HepG2 (cell line): ENCODE measurements at regions not wholly inside any gene's neighbourhood (a gene's known extent, or its start where the extent isn't known, plus 50 kb on each side); places are given as distances from the start of the nearest gene placed in this dataset.

Experiments
- ATAC-seq: fragments of 200-7000 bp; cut with Tn5 transposase; 3 replicates; pipeline ENCODE4 v1.9.1; 2020; ENCODE audit warnings: mild to moderate bottlenecking, moderate library complexity
- BruUV-seq: library from RNA; stranded (reverse); fragments of 400-500 nt; replicated peaks from 2 replicates; lab custom pipeline; 2021; lab: Mats Ljungman, UMichigan
- CTCF ChIA-PET: fragments of 300-600 bp; formaldehyde crosslinking; extraction: SDS; loops from one replicate; lab custom pipeline; 2021; ENCODE audit warnings: low total read pairs, inconsistent platforms, low intra/inter-chr PET ratio; lab: Yijun Ruan, JAX
- POLR2A ChIA-PET: fragments of 350-600 bp; sonication (Branson Sonifier 250); formaldehyde crosslinking; loops from one replicate; lab custom pipeline; 2020; ENCODE audit warnings: antibody characterized with exemption, inconsistent platforms; lab: Yijun Ruan, JAX
- DNase-seq: peaks from one replicate; pipeline ENCODE4 v3.0.0-alpha.2; 2015; ENCODE audit warnings: low spot score
- FAIRE-seq: peaks from 3 replicates; lab custom pipeline; 2011; peaks lifted over from hg19 to GRCh38; lab: Jason Lieb, UNC
- H2AFZ ChIP-seq: one replicate; pipeline ENCODE4 v1.6.1; 2011; ENCODE audit warnings: low read length, inconsistent platforms
- H3K27ac ChIP-seq: fragments of 300-600 bp; 3 replicates; pipeline ENCODE4 v1.8.0; 2011; ENCODE audit warnings: mixed run types, mild to moderate bottlenecking, mixed read lengths, low read length, inconsistent platforms; ENCODE audit not compliant: insufficient read depth; ENCODE audit errors: extremely low read length
- H3K27me3 ChIP-seq, 2 experiments: fragments of 200-600 bp in 1 of 2; 2 replicates in 1 of 2; 3 replicates in 1 of 2; pipeline versions ENCODE4 v1.6.0 to v1.8.0; 2011; ENCODE audit warnings: low read length in 2 of 2, mild to moderate bottlenecking in 2 of 2, moderate library complexity in 2 of 2, inconsistent platforms in 1 of 2; ENCODE audit not compliant: insufficient read depth in 2 of 2, control insufficient read depth in 1 of 2
- H3K36me3 ChIP-seq, 2 experiments: fragments of 200-600 bp in 1 of 2; replicated peaks in 1 of 2; 2 replicates in 1 of 2; 3 replicates in 1 of 2; pipeline versions ENCODE4 v1.5.1 to v1.8.0; 2011; ENCODE audit warnings: low read length in 2 of 2, inconsistent platforms in 1 of 2; ENCODE audit not compliant: insufficient read depth in 2 of 2, control insufficient read depth in 1 of 2
- H3K4me1 ChIP-seq: 2 replicates; pipeline ENCODE4 v1.5.1; 2012; ENCODE audit warnings: low read length, inconsistent platforms; ENCODE audit not compliant: insufficient read depth
- H3K4me2 ChIP-seq: 2 replicates; pipeline ENCODE4 v1.6.0; 2011; ENCODE audit warnings: low read depth, low read length, inconsistent platforms
- H3K4me3 ChIP-seq, 3 experiments: fragments of 200-600 bp in 1 of 3; sonication (generic), shearing (Covaris generic) in 1 of 3; replicated peaks in 1 of 3; 2 replicates each; pipeline ENCODE4 v1.5.1; 2011 to 2016; ENCODE audit warnings: low read length in 3 of 3, inconsistent platforms in 2 of 3, low read depth in 2 of 3, mild to moderate bottlenecking in 2 of 3, control low read depth in 1 of 3, mixed read lengths in 1 of 3; ENCODE audit not compliant: insufficient read depth in 1 of 3
- H3K79me2 ChIP-seq: one replicate; pipeline ENCODE4 v1.6.1; 2011; ENCODE audit warnings: low read length, inconsistent platforms; ENCODE audit not compliant: insufficient read depth
- H3K9ac ChIP-seq: 2 replicates; pipeline ENCODE4 v1.6.0; 2011; ENCODE audit warnings: mild to moderate bottlenecking, low read depth, low read length, inconsistent platforms; ENCODE audit not compliant: insufficient read depth
- H3K9me3 ChIP-seq: 2 replicates; pipeline ENCODE4 v1.5.1; 2012; ENCODE audit warnings: mild to moderate bottlenecking, low read length
- H4K20me1 ChIP-seq: 2 replicates; pipeline ENCODE4 v1.6.0; 2011; ENCODE audit warnings: inconsistent platforms, mild to moderate bottlenecking, low read length, moderate library complexity; ENCODE audit not compliant: insufficient read depth
- ATF1 ChIP-seq: IDR thresholded peaks from 2 replicates; pipeline ENCODE4 v1.6.1; 2016; ENCODE audit warnings: mild to moderate bottlenecking, control low read depth
- CBX1 ChIP-seq: IDR thresholded peaks from one replicate; pipeline ENCODE4 v1.6.1; 2016; ENCODE audit warnings: antibody characterized with exemption, low read depth
- ELF4 ChIP-seq: sonication (generic); formaldehyde crosslinking; IDR thresholded peaks from 2 replicates; pipeline ENCODE4 v1.5.0; 2020; ENCODE audit warnings: missing genetic modification reagents, mild to moderate bottlenecking, moderate library complexity, borderline replicate concordance
- MZF1 ChIP-seq: sonication (generic); formaldehyde crosslinking; IDR thresholded peaks from 2 replicates; pipeline ENCODE4 v1.8.1; 2023; ENCODE audit warnings: mild to moderate bottlenecking, missing genetic modification reagents, borderline replicate concordance
- SAP130 ChIP-seq: IDR thresholded peaks from 2 replicates; pipeline ENCODE4 v1.6.1; 2016; ENCODE audit warnings: low read depth
- SRF ChIP-seq: IDR thresholded peaks from 2 replicates; pipeline ENCODE4 v1.6.1; 2011; ENCODE audit warnings: mild to moderate bottlenecking, low read depth, low read length, moderate library complexity
- ZNF274 ChIP-seq: sonication (generic); formaldehyde crosslinking; IDR thresholded peaks from 2 replicates; pipeline ENCODE4 v1.5.1; 2020; ENCODE audit warnings: mild to moderate bottlenecking, missing genetic modification reagents
- ZNF569 ChIP-seq: sonication (generic); formaldehyde crosslinking; IDR thresholded peaks from 2 replicates; pipeline ENCODE4 v1.5.0; 2020; ENCODE audit warnings: mild to moderate bottlenecking, missing genetic modification reagents, moderate library complexity, borderline replicate concordance
- ZNF607 ChIP-seq: sonication (generic); formaldehyde crosslinking; IDR thresholded peaks from 2 replicates; pipeline ENCODE4 v1.5.1; 2020; ENCODE audit warnings: missing genetic modification reagents, mild to moderate bottlenecking, borderline replicate concordance
- WGBS: methylation state at CpG from one replicate; pipeline ENCODE4 v1.1.6; 2017; ENCODE audit warnings: low lambda C conversion rate; 5-methylcytosine and 5-hydroxymethylcytosine counted together
- in situ Hi-C: cut with HindIII; loops from 2 replicates; pipeline ENCODE4 v1.10.0; 2017; ENCODE audit warnings: low pct_unique_long_range_greater_than_20kb; ENCODE audit not compliant: extremely low pct_ligation_motif_present
- intact Hi-C: fragments of 100-400 bp; cut with micrococcal nuclease; formaldehyde crosslinking; loops from one replicate; pipeline ENCODE4 v1.10.0; 2022; ENCODE audit not compliant: unreplicated experiment
- TF ChIP-seq, protein P1 (sequence below): sonication (generic); formaldehyde crosslinking; IDR thresholded peaks from 2 replicates; pipeline ENCODE4 v1.5.0; 2020; ENCODE audit warnings: mild to moderate bottlenecking, missing genetic modification reagents, moderate library complexity
- TF ChIP-seq, protein P2 (sequence below): sonication (generic); formaldehyde crosslinking; IDR thresholded peaks from 2 replicates; pipeline ENCODE4 v1.5.0; 2020; ENCODE audit warnings: mild to moderate bottlenecking, missing genetic modification reagents, borderline replicate concordance
- TF ChIP-seq, protein P3 (sequence below): IDR thresholded peaks from 2 replicates; pipeline ENCODE4 v1.6.1; 2018; ENCODE audit warnings: missing genetic modification reagents, mild to moderate bottlenecking, missing compliant biosample characterization
- TF ChIP-seq, protein P4 (sequence below): sonication (generic); formaldehyde crosslinking; IDR thresholded peaks from 2 replicates; pipeline ENCODE4 v1.4.0; 2020; ENCODE audit warnings: mild to moderate bottlenecking, missing genetic modification reagents
- TF ChIP-seq, protein P5 (sequence below): sonication (generic); formaldehyde crosslinking; IDR thresholded peaks from 2 replicates; pipeline ENCODE4 v1.4.0; 2020; ENCODE audit warnings: missing genetic modification reagents

DNA sequence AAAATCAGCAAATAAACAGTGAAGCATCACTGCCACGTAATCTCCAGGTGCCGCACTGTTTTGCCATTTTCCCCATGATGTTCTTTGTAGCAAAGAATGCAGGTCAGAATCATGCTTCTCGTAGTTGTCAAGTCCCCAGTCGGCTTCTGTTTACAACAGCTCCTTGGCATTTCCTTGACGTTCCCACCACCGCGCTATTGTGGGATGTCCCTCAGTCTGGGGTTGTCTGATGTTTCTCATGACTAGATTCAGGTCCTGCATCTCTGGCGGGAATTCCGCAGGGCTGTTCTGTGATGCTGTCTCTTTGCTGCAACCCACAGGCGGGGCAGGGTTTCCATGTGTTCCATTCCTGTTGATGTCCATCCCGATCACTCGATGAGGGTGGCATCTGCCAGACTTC, 117.9 kb upstream of the SMAD3 start:
- peaks cover 1 to 15% of the 10 kb centered on the region in 2 experiments; a peak in 3 of 5 replicates for H3K27me3 ChIP-seq
- no peaks in the 10 kb centered on the region for H3K79me2 ChIP-seq
- H3K27ac ChIP-seq: no peak overlapping the region
- H2AFZ ChIP-seq: no peak overlapping the region
- no TSS peak for BruUV-seq
- H3K9me3 ChIP-seq: no peaks in the 10 kb centered on the region
- no peak overlapping the region for H3K4me3 ChIP-seq
- ChIA-PET POLR2A (interaction anchor here (0.7 kb wide), 1 partner anchor 112 kb away, joined by 3 read pairs; no protein-coding TSS in a partner anchor), CTCF (interaction anchor here (1.1 to 2.5 kb wide), 2 partner anchors 134 to 357 kb away, joined by 3 to 33 read pairs; no protein-coding TSS in a partner anchor)
- ATAC-seq: no peak
- no peak overlapping the region for H3K9ac ChIP-seq
- no peaks in the 10 kb centered on the region for H3K36me3 ChIP-seq
- H4K20me1 ChIP-seq: no peaks in the 10 kb centered on the region
- 72% methylated on average over 12 of the region's 12 CpGs for WGBS
- H3K4me1 ChIP-seq: peaks cover 42% of the 10 kb centered on the region
- H3K4me2 ChIP-seq: no peak overlapping the region
- DNase-seq: no peak
- FAIRE-seq: no peak
- intact Hi-C loops: loop anchor here (5.0 kb wide), 1 partner anchor 160 kb away; no protein-coding TSS in a partner anchor
- in situ Hi-C loops: loop anchor here (5.0 to 25.0 kb wide), 4 partner anchors 115 to 887 kb away; no protein-coding TSS in a partner anchor
- TF ChIP-seq, protein P1, sequence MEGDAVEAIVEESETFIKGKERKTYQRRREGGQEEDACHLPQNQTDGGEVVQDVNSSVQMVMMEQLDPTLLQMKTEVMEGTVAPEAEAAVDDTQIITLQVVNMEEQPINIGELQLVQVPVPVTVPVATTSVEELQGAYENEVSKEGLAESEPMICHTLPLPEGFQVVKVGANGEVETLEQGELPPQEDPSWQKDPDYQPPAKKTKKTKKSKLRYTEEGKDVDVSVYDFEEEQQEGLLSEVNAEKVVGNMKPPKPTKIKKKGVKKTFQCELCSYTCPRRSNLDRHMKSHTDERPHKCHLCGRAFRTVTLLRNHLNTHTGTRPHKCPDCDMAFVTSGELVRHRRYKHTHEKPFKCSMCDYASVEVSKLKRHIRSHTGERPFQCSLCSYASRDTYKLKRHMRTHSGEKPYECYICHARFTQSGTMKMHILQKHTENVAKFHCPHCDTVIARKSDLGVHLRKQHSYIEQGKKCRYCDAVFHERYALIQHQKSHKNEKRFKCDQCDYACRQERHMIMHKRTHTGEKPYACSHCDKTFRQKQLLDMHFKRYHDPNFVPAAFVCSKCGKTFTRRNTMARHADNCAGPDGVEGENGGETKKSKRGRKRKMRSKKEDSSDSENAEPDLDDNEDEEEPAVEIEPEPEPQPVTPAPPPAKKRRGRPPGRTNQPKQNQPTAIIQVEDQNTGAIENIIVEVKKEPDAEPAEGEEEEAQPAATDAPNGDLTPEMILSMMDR: no peak
- TF ChIP-seq ATF1 (CRISPR knock-in tag) (no peak), CBX1 (no peak), SRF (no peak), ELF4 (no peak), ZNF607 (no peak), ZNF569 (CRISPR knock-in tag) (no peak), ZNF274 (CRISPR knock-in tag) (no peak), SAP130 (CRISPR knock-in tag) (no peak), MZF1 (CRISPR knock-in tag) (no peak)
- TF ChIP-seq, protein P2, sequence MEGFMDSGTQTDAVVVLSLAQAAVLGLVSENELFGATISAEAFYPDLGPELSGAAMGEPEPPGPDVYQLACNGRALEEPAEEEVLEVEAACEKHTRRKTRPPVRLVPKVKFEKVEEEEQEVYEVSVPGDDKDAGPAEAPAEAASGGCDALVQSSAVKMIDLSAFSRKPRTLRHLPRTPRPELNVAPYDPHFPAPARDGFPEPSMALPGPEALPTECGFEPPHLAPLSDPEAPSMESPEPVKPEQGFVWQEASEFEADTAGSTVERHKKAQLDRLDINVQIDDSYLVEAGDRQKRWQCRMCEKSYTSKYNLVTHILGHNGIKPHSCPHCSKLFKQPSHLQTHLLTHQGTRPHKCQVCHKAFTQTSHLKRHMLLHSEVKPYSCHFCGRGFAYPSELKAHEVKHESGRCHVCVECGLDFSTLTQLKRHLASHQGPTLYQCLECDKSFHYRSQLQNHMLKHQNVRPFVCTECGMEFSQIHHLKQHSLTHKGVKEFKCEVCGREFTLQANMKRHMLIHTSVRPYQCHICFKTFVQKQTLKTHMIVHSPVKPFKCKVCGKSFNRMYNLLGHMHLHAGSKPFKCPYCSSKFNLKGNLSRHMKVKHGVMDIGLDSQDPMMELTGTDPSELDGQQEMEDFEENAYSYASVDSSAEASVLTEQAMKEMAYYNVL (CRISPR knock-in tag): no peak
- TF ChIP-seq, protein P3, sequence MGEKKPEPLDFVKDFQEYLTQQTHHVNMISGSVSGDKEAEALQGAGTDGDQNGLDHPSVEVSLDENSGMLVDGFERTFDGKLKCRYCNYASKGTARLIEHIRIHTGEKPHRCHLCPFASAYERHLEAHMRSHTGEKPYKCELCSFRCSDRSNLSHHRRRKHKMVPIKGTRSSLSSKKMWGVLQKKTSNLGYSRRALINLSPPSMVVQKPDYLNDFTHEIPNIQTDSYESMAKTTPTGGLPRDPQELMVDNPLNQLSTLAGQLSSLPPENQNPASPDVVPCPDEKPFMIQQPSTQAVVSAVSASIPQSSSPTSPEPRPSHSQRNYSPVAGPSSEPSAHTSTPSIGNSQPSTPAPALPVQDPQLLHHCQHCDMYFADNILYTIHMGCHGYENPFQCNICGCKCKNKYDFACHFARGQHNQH (CRISPR knock-in tag): no peak
- TF ChIP-seq, protein P4, sequence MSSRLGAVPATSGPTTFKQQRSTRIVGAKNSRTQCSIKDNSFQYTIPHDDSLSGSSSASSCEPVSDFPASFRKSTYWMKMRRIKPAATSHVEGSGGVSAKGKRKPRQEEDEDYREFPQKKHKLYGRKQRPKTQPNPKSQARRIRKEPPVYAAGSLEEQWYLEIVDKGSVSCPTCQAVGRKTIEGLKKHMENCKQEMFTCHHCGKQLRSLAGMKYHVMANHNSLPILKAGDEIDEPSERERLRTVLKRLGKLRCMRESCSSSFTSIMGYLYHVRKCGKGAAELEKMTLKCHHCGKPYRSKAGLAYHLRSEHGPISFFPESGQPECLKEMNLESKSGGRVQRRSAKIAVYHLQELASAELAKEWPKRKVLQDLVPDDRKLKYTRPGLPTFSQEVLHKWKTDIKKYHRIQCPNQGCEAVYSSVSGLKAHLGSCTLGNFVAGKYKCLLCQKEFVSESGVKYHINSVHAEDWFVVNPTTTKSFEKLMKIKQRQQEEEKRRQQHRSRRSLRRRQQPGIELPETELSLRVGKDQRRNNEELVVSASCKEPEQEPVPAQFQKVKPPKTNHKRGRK (CRISPR knock-in tag): no peak
- TF ChIP-seq, protein P5, sequence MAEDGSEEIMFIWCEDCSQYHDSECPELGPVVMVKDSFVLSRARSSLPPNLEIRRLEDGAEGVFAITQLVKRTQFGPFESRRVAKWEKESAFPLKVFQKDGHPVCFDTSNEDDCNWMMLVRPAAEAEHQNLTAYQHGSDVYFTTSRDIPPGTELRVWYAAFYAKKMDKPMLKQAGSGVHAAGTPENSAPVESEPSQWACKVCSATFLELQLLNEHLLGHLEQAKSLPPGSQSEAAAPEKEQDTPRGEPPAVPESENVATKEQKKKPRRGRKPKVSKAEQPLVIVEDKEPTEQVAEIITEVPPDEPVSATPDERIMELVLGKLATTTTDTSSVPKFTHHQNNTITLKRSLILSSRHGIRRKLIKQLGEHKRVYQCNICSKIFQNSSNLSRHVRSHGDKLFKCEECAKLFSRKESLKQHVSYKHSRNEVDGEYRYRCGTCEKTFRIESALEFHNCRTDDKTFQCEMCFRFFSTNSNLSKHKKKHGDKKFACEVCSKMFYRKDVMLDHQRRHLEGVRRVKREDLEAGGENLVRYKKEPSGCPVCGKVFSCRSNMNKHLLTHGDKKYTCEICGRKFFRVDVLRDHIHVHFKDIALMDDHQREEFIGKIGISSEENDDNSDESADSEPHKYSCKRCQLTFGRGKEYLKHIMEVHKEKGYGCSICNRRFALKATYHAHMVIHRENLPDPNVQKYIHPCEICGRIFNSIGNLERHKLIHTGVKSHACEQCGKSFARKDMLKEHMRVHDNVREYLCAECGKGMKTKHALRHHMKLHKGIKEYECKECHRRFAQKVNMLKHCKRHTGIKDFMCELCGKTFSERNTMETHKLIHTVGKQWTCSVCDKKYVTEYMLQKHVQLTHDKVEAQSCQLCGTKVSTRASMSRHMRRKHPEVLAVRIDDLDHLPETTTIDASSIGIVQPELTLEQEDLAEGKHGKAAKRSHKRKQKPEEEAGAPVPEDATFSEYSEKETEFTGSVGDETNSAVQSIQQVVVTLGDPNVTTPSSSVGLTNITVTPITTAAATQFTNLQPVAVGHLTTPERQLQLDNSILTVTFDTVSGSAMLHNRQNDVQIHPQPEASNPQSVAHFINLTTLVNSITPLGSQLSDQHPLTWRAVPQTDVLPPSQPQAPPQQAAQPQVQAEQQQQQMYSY: no peak
